K562 (cell line): ENCODE measurements at regions not wholly inside any gene's neighbourhood (a gene's known extent, or its start where the extent isn't known, plus 50 kb on each side); places are given as distances from the start of the nearest gene placed in this dataset.

Source experiments
- BCOR ChIP-seq: fragments of 450-650 bp; IDR thresholded peaks from 2 replicates; pipeline ENCODE4 v1.6.1; 2016
- DACH1 ChIP-seq: fragments of 450-650 bp; IDR thresholded peaks from 2 replicates; pipeline ENCODE4 v1.6.1; 2018; ENCODE audit not compliant: partially characterized antibody
- DPF2 ChIP-seq: fragments of 450-650 bp; IDR thresholded peaks from 2 replicates; pipeline ENCODE4 v1.6.1; 2016
- ETS2 ChIP-seq: IDR thresholded peaks from 2 replicates; pipeline ENCODE4 v1.6.1; 2016; ENCODE audit warnings: borderline replicate concordance, missing genetic modification characterization, mild to moderate bottlenecking, moderate library complexity, missing compliant biosample characterization; ENCODE audit not compliant: poor library complexity, severe bottlenecking
- MAFG ChIP-seq: fragments of 450-650 bp; conservative IDR thresholded peaks from 2 replicates; pipeline ENCODE4 v1.6.1; 2016; ENCODE audit warnings: missing genetic modification characterization, missing compliant biosample characterization
- NR2C1 ChIP-seq, 2 experiments: fragments of 450-650 bp; IDR thresholded peaks; 2 replicates each; pipeline ENCODE4 v1.6.1; 2017; ENCODE audit warnings: mild to moderate bottlenecking in 2 of 2, antibody characterized with exemption in 1 of 2, inconsistent platforms in 1 of 2, missing compliant biosample characterization in 1 of 2, missing genetic modification characterization in 1 of 2
- SOX6 ChIP-seq: fragments of 450-650 bp; IDR thresholded peaks from 2 replicates; pipeline ENCODE4 v1.6.1; 2014; ENCODE audit warnings: mild to moderate bottlenecking
- ZNF121 ChIP-seq: sonication (generic); formaldehyde crosslinking; conservative IDR thresholded peaks from 2 replicates; pipeline ENCODE4 v1.8.0; 2022; ENCODE audit warnings: missing genetic modification reagents
- ZNF140 ChIP-seq: fragments of 250-450 bp; sonication (Bioruptor Pico); IDR thresholded peaks from 2 replicates; pipeline ENCODE4 v1.8.0; 2021; ENCODE audit warnings: moderate library complexity, mild to moderate bottlenecking, inconsistent platforms
- ZNF766 ChIP-seq: fragments of 200-800 bp; sonication (Bioruptor generic); conservative IDR thresholded peaks from 2 replicates; pipeline ENCODE4 v1.6.1; 2016; ENCODE audit warnings: missing genetic modification characterization, missing compliant biosample characterization
- TF ChIP-seq, protein P1 (sequence below): sonication (generic); formaldehyde crosslinking; IDR thresholded peaks from 2 replicates; pipeline ENCODE4 v1.8.0; 2022; ENCODE audit warnings: missing genetic modification reagents, mild to moderate bottlenecking, borderline replicate concordance
- TF ChIP-seq, protein P2 (sequence below): fragments of 200-800 bp; sonication (Bioruptor generic); IDR thresholded peaks from 2 replicates; pipeline ENCODE4 v1.6.1; 2017; ENCODE audit warnings: missing genetic modification characterization, missing compliant biosample characterization
- TF ChIP-seq, protein P3 (sequence below): fragments of 250-450 bp; sonication (Bioruptor Pico); IDR thresholded peaks from 2 replicates; pipeline ENCODE4 v1.8.0; 2021; ENCODE audit warnings: moderate library complexity, mild to moderate bottlenecking, inconsistent platforms
- TF ChIP-seq, protein P4 (sequence below): IDR thresholded peaks from 3 replicates; pipeline ENCODE4 v1.6.1; 2011; ENCODE audit warnings: borderline replicate concordance, mild to moderate bottlenecking, moderate library complexity; ENCODE audit not compliant: insufficient read length; ENCODE audit errors: extremely low read depth

DNA sequence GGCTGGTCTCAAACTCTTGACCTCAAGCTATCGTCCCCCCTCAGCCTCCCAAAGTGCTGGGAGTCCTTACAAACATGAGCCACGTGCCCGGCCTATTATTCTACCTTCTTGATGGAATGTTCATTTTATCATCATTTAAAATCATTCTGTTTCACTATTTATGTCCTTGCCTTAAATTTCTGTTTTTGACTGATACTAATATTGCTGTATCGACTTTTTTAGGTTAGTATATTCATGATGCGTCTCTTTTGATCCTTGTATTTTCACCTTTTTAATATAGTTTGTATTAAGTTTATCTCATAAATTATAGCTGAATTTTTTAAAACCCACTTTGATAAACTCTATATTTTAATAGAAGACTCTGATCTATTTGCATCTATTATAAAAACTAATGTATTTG, 98.4 kb upstream of the STXBP5 start (continued):
- TF ChIP-seq, protein P1, sequence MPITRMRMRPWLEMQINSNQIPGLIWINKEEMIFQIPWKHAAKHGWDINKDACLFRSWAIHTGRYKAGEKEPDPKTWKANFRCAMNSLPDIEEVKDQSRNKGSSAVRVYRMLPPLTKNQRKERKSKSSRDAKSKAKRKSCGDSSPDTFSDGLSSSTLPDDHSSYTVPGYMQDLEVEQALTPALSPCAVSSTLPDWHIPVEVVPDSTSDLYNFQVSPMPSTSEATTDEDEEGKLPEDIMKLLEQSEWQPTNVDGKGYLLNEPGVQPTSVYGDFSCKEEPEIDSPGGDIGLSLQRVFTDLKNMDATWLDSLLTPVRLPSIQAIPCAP (CRISPR knock-in tag) = no peak
- TF ChIP-seq DPF2 (no peak), BCOR (no peak), SOX6 (no peak), ZNF140 (CRISPR knock-in tag) (no peak), DACH1 (no peak), NR2C1 (IDR thresholded peaks at IDR 0.05) (no peak), NR2C1 (tag; IDR thresholded peaks at IDR 0.05) (no peak), MAFG (tag) (peak; percentile 79), ETS2 (no peak), ZNF121 (CRISPR knock-in tag) (no peak), ZNF766 (CRISPR knock-in tag) (no peak)
- TF ChIP-seq, protein P2, sequence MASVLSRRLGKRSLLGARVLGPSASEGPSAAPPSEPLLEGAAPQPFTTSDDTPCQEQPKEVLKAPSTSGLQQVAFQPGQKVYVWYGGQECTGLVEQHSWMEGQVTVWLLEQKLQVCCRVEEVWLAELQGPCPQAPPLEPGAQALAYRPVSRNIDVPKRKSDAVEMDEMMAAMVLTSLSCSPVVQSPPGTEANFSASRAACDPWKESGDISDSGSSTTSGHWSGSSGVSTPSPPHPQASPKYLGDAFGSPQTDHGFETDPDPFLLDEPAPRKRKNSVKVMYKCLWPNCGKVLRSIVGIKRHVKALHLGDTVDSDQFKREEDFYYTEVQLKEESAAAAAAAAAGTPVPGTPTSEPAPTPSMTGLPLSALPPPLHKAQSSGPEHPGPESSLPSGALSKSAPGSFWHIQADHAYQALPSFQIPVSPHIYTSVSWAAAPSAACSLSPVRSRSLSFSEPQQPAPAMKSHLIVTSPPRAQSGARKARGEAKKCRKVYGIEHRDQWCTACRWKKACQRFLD (CRISPR knock-in tag) = no peak
- TF ChIP-seq, protein P3, sequence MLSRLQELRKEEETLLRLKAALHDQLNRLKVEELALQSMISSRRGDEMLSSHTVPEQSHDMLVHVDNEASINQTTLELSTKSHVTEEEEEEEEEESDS (CRISPR knock-in tag) = no peak
- TF ChIP-seq, protein P4, sequence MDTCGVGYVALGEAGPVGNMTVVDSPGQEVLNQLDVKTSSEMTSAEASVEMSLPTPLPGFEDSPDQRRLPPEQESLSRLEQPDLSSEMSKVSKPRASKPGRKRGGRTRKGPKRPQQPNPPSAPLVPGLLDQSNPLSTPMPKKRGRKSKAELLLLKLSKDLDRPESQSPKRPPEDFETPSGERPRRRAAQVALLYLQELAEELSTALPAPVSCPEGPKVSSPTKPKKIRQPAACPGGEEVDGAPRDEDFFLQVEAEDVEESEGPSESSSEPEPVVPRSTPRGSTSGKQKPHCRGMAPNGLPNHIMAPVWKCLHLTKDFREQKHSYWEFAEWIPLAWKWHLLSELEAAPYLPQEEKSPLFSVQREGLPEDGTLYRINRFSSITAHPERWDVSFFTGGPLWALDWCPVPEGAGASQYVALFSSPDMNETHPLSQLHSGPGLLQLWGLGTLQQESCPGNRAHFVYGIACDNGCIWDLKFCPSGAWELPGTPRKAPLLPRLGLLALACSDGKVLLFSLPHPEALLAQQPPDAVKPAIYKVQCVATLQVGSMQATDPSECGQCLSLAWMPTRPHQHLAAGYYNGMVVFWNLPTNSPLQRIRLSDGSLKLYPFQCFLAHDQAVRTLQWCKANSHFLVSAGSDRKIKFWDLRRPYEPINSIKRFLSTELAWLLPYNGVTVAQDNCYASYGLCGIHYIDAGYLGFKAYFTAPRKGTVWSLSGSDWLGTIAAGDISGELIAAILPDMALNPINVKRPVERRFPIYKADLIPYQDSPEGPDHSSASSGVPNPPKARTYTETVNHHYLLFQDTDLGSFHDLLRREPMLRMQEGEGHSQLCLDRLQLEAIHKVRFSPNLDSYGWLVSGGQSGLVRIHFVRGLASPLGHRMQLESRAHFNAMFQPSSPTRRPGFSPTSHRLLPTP = no peak
